Naive B cell (primary cell): ENCODE measurements at regions not wholly inside any gene's neighbourhood (a gene's known extent, or its start where the extent isn't known, plus 50 kb on each side); places are given as distances from the start of the nearest gene placed in this dataset.
A peak's percentile ranks its signal among the peaks of the same experiment; 100 is the strongest.
"Not testable (repeated sequence)": the region's sequence is repeated elsewhere in the genome, so short reads cannot be mapped to it uniquely, and the experiment has no call there.

ENCODE experiments used
- ATAC-seq, 2 donors: fragments of 150-1000 bp; cut with Tn5 transposase; 2 replicates each; pipeline ENCODE4 v1.10.0; 2021; ENCODE audit warnings: low read depth in 2 of 2, mild to moderate bottlenecking in 2 of 2, moderate library complexity in 2 of 2
- DNase-seq: peaks from one replicate; pipeline ENCODE4 v3.0.0; 2022
- H3K27ac Mint-ChIP-seq, 6 donors: one replicate each; pipeline ENCODE4 v1.8.0; 2020 to 2022; ENCODE audit warnings: mild to moderate bottlenecking in 6 of 6, mixed read lengths in 6 of 6, moderate library complexity in 5 of 6, inconsistent platforms in 2 of 6
- H3K27me3 Mint-ChIP-seq, 3 donors: one replicate each; pipeline ENCODE4 v1.8.0; 2021 to 2022; ENCODE audit warnings: mixed read lengths in 3 of 3, mild to moderate bottlenecking in 1 of 3
- H3K36me3 Mint-ChIP-seq, 2 donors: one replicate each; pipeline ENCODE4 v1.8.0; 2020 to 2022; ENCODE audit warnings: mixed read lengths in 2 of 2, inconsistent platforms in 1 of 2, mild to moderate bottlenecking in 1 of 2
- H3K4me1 Mint-ChIP-seq, 3 donors: one replicate each; pipeline ENCODE4 v1.8.0; 2020 to 2022; ENCODE audit warnings: mixed read lengths in 3 of 3, inconsistent platforms in 1 of 3, mild to moderate bottlenecking in 1 of 3, moderate library complexity in 1 of 3
- H3K4me3 Mint-ChIP-seq, 8 donors: one replicate each; pipeline ENCODE4 v1.8.0; 2020 to 2022; ENCODE audit warnings: mild to moderate bottlenecking in 8 of 8, mixed read lengths in 8 of 8, moderate library complexity in 8 of 8, inconsistent platforms in 2 of 8
- H3K9me3 Mint-ChIP-seq, 7 donors: one replicate each; pipeline ENCODE4 v1.8.0; 2020 to 2022; ENCODE audit warnings: mixed read lengths in 7 of 7, mild to moderate bottlenecking in 5 of 7, inconsistent platforms in 2 of 7, moderate library complexity in 1 of 7

- Mint-ChIP-seq H3K9me3 (no peaks in the 10 kb centered on the region), H3K36me3 (no peaks in the 10 kb centered on the region), H3K4me1 (no peaks in the 10 kb centered on the region), H3K4me3 (no peak overlapping the region), H3K27ac (no peak overlapping the region), H3K27me3 (peaks cover 23 to 61% (median 53%) of the 10 kb centered on the region in 3 donors)
- DNase-seq (no peak), ATAC-seq (no peak)
Measured at GRCh38 chr2:95695613-95696012, 103.8 kb downstream of the TRIM43 start.

GRCh38 chr2:95698146-95698545 is 106.3 kb downstream of the TRIM43 start:
- Mint-ChIP-seq H3K4me1 (no peaks in the 10 kb centered on the region), H3K36me3 (no peaks in the 10 kb centered on the region), H3K9me3 (no peaks in the 10 kb centered on the region), H3K27ac (no peak overlapping the region), H3K4me3 (no peak overlapping the region), H3K27me3 (peaks cover 32 to 72% (median 59%) of the 10 kb centered on the region in 3 donors)
- no peak for DNase-seq
- no peak for ATAC-seq

- DNase-seq, ATAC-seq, H3K4me3 Mint-ChIP-seq, H3K4me1 Mint-ChIP-seq, H3K9me3 Mint-ChIP-seq, H3K36me3 Mint-ChIP-seq, H3K27ac Mint-ChIP-seq: not testable (repeated sequence)
- H3K27me3 Mint-ChIP-seq: peaks cover 32 to 68% (median 54%) of the 10 kb centered on the region in 3 donors
Measured at GRCh38 chr2:95699201-95700184, 107.7 kb downstream of the TRIM43 start.

- H3K27ac Mint-ChIP-seq: no peak overlapping the region
- ATAC-seq (peak in 1 of 2 donors; percentile 67), DNase-seq (no peak)
- no peak overlapping the region for H3K4me3 Mint-ChIP-seq
- peaks cover 30 to 59% (median 49%) of the 10 kb centered on the region in 3 donors for H3K27me3 Mint-ChIP-seq
- no peaks in the 10 kb centered on the region for H3K4me1 Mint-ChIP-seq
- no peaks in the 10 kb centered on the region for H3K36me3 Mint-ChIP-seq
- no peaks in the 10 kb centered on the region for H3K9me3 Mint-ChIP-seq
Measured at GRCh38 chr2:95700519-95700918, 108.7 kb downstream of the TRIM43 start.

- no peak for DNase-seq
- Mint-ChIP-seq H3K27me3 (peaks cover 13 to 39% (median 30%) of the 10 kb centered on the region in 3 donors), H3K36me3 (no peaks in the 10 kb centered on the region), H3K4me1 (no peaks in the 10 kb centered on the region), H3K9me3 (no peaks in the 10 kb centered on the region), H3K27ac (no peak overlapping the region), H3K4me3 (no peak overlapping the region)
- no peak for ATAC-seq
Measured at GRCh38 chr2:95702471-95702870, 110.7 kb downstream of the TRIM43 start.

- peaks cover 12 to 21% (median 21%) of the 10 kb centered on the region in 3 donors for H3K27me3 Mint-ChIP-seq
- not testable (repeated sequence) for H3K4me1 Mint-ChIP-seq, H3K4me3 Mint-ChIP-seq, H3K36me3 Mint-ChIP-seq, DNase-seq, H3K27ac Mint-ChIP-seq, ATAC-seq
- peaks cover 0 to 15% (median 1%) of the 10 kb centered on the region in 7 donors for H3K9me3 Mint-ChIP-seq
Measured at GRCh38 chr2:95707161-95707560, 115.4 kb downstream of the TRIM43 start.

- Mint-ChIP-seq H3K27ac (no peak overlapping the region), H3K4me1 (no peaks in the 10 kb centered on the region), H3K36me3 (peaks cover 0 to 7% of the 10 kb centered on the region in 2 donors), H3K27me3 (peaks cover 12 to 21% (median 18%) of the 10 kb centered on the region in 3 donors), H3K4me3 (no peak overlapping the region), H3K9me3 (peaks cover 0 to 19% (median 1%) of the 10 kb centered on the region in 7 donors)
- ATAC-seq: no peak
- DNase-seq: no peak
Measured at GRCh38 chr2:95707837-95708236, 116.0 kb downstream of the TRIM43 start.

- Mint-ChIP-seq H3K27me3 (peaks cover 12 to 21% (median 18%) of the 10 kb centered on the region in 3 donors), H3K4me3 (no peak overlapping the region), H3K9me3 (peaks cover 0 to 19% (median 1%) of the 10 kb centered on the region in 7 donors), H3K36me3 (peaks cover 0 to 7% of the 10 kb centered on the region in 2 donors), H3K4me1 (no peaks in the 10 kb centered on the region), H3K27ac (no peak overlapping the region)
- no peak for DNase-seq
- ATAC-seq: no peak
Measured at GRCh38 chr2:95709831-95710230, 118.0 kb downstream of the TRIM43 start.

- peaks cover 5 to 21% (median 18%) of the 10 kb centered on the region in 3 donors for H3K27me3 Mint-ChIP-seq
- not testable (repeated sequence) for H3K27ac Mint-ChIP-seq, DNase-seq, H3K4me3 Mint-ChIP-seq, H3K36me3 Mint-ChIP-seq, H3K4me1 Mint-ChIP-seq, ATAC-seq
- peaks cover 0 to 19% (median 1%) of the 10 kb centered on the region in 7 donors for H3K9me3 Mint-ChIP-seq
Measured at GRCh38 chr2:95713470-95714177, 121.8 kb downstream of the TRIM43 start.

- H3K27me3 Mint-ChIP-seq: peaks cover 2 to 14% (median 10%) of the 10 kb centered on the region in 3 donors
- H3K4me1 Mint-ChIP-seq, H3K27ac Mint-ChIP-seq, ATAC-seq, H3K36me3 Mint-ChIP-seq, DNase-seq, H3K4me3 Mint-ChIP-seq: not testable (repeated sequence)
- peaks cover 0 to 16% (median 0%) of the 10 kb centered on the region in 7 donors for H3K9me3 Mint-ChIP-seq
Measured at GRCh38 chr2:95714398-95714797, 122.6 kb downstream of the TRIM43 start.

- no peak for ATAC-seq
- no peaks in the 10 kb centered on the region for H3K9me3 Mint-ChIP-seq
- no peaks in the 10 kb centered on the region for H3K4me1 Mint-ChIP-seq
Measured at GRCh38 chr2:95719473-95720060, 127.8 kb downstream of the TRIM43 start.

GRCh38 chr2:95721726-95722125 is 129.9 kb downstream of the TRIM43 start:
- Mint-ChIP-seq H3K36me3 (no peaks in the 10 kb centered on the region), H3K27ac (no peak overlapping the region), H3K9me3 (no peaks in the 10 kb centered on the region), H3K27me3 (peaks cover 4 to 23% (median 14%) of the 10 kb centered on the region in 3 donors), H3K4me3 (no peak overlapping the region), H3K4me1 (no peaks in the 10 kb centered on the region)
- DNase-seq (no peak), ATAC-seq (no peak)

More at GRCh38 chr2:95719473-95720060, 127.8 kb downstream of the TRIM43 start:
- Mint-ChIP-seq H3K36me3 (no peaks in the 10 kb centered on the region), H3K4me3 (no peak overlapping the region), H3K27ac (no peak overlapping the region), H3K27me3 (peaks cover 0 to 6% (median 0%) of the 10 kb centered on the region in 3 donors)
- DNase-seq: no peak

- H3K27ac Mint-ChIP-seq: no peak overlapping the region
- no peak for DNase-seq
Measured at GRCh38 chr2:95722131-95722697, 130.4 kb downstream of the TRIM43 start.

More at GRCh38 chr2:95722131-95722697, 130.4 kb downstream of the TRIM43 start:
- Mint-ChIP-seq H3K9me3 (no peaks in the 10 kb centered on the region), H3K4me3 (no peak overlapping the region), H3K36me3 (no peaks in the 10 kb centered on the region), H3K4me1 (no peaks in the 10 kb centered on the region), H3K27me3 (peaks cover 7 to 23% (median 14%) of the 10 kb centered on the region in 3 donors)
- no peak for ATAC-seq
